LNCAP (cell line): ENCODE measurements at regions not wholly inside any gene's neighbourhood (a gene's known extent, or its start where the extent isn't known, plus 50 kb on each side); places are given as distances from the start of the nearest gene placed in this dataset.

Experiments
- TF ChIP-seq, protein P1 (sequence below): fragments of 450-650 bp; IDR thresholded peaks from 2 replicates; pipeline ENCODE4 v1.5.1; 2017; ENCODE audit warnings: mild to moderate bottlenecking

DNA sequence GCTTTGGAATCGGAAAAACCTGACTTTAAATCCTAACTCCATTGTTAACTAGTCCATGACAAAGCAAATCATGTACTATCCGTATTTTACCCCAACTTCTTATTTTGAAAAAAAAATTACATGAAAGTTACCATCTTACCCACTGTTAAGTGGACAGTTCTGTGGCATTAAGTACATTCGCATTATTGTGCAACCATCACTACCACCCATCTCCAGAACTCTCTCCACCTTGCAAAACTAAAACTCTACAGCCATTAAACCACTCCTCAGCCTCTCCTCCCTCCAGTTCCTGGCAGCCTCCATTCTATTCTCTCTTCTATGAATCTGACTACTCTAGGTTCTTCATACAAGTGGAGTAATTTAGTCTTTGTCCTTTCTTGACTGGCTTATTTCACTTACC lies 176.5 kb downstream of the USP12 start:
- TF ChIP-seq, protein P1, sequence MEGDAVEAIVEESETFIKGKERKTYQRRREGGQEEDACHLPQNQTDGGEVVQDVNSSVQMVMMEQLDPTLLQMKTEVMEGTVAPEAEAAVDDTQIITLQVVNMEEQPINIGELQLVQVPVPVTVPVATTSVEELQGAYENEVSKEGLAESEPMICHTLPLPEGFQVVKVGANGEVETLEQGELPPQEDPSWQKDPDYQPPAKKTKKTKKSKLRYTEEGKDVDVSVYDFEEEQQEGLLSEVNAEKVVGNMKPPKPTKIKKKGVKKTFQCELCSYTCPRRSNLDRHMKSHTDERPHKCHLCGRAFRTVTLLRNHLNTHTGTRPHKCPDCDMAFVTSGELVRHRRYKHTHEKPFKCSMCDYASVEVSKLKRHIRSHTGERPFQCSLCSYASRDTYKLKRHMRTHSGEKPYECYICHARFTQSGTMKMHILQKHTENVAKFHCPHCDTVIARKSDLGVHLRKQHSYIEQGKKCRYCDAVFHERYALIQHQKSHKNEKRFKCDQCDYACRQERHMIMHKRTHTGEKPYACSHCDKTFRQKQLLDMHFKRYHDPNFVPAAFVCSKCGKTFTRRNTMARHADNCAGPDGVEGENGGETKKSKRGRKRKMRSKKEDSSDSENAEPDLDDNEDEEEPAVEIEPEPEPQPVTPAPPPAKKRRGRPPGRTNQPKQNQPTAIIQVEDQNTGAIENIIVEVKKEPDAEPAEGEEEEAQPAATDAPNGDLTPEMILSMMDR: no peak

DNA sequence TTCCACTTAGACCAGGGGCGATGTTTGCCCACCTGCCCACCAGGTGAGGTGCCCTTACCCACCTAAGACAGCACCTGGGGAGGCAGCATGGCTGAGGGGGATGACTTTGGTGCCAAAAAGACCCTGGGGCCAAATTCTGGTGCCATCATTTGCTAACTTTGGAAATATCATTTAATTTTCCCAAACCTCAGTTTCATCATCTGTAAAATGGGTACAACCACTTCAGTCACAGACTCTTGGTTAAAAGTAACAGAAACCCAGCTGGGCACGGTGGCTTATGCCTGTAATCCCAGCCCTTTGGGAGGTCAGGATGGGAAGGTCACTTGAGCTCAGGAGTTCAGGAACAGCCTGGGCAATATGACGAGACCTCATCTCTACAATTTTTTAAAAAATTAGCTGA lies 177.8 kb downstream of the USP12 start:
- TF ChIP-seq, protein P1: no peak

DNA sequence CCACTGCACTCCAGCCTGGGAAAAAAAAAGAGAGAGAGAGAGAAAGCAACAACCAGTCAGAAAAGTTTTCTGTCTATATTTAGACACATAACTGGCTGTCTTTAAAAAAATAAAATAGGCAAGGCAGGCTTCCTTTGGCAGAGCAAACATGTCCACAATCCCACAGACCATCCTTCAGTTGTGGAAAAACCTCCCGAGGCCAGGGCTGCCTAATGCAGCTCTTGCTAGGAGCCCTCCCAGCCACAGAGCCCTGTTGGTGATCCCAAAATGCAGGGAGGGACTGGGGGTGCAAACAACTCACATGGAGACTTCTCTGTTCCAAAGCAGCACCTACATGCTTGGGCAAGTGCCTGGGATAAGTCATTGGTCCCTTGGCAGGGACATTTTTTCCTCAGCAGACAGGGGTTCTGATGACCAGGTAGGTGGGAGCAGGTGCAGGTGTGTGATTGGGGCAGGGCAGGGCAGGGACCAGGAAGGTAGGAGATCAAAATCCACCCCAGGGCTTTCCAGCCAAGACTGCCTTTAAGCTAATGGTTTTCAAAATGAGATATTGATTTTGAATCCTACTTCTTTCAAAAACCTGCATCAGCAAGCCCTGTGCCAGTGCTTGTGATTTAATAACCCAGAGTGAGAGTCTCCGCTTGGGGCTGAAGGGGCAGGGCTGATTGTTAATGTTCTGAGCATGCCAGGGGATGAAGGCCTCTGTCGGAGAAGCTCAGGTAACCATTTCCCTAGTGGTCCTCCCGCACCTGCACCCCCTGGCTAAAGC lies 178.5 kb downstream of the USP12 start:
- TF ChIP-seq, protein P1: no peak

DNA sequence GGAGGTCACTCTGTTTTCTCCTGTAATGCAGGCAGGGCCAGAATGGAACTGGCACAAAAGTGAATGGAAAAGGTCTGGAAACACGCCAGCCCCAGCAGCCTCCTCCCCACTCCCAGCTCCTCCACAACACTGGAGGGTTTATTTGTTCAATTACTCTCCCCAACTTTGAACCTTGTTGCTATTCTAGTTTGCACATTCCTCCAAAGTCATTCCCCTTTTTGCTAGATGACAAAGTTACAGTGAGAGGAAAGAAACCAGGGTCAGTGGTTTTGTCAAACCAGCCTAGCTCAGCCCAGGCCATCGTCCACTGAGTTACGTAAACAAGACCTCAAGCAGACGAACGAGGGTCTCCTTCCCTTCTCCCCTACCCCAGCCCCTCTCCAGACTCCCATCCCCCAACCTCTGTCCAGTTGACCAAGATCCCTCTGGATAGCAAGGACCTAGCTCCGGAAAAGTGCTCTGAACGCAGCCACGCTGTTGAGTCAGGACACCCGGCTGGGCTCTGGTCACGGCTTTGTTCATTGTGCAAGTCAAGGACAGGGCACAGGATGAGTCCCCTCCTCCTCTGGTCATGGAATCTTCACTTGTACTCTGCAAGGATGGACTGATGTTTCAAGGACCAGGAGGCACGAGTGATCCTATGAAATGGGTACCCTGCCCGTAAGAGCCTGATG lies 180.0 kb downstream of the USP12 start:
- TF ChIP-seq, protein P1: no peak

DNA sequence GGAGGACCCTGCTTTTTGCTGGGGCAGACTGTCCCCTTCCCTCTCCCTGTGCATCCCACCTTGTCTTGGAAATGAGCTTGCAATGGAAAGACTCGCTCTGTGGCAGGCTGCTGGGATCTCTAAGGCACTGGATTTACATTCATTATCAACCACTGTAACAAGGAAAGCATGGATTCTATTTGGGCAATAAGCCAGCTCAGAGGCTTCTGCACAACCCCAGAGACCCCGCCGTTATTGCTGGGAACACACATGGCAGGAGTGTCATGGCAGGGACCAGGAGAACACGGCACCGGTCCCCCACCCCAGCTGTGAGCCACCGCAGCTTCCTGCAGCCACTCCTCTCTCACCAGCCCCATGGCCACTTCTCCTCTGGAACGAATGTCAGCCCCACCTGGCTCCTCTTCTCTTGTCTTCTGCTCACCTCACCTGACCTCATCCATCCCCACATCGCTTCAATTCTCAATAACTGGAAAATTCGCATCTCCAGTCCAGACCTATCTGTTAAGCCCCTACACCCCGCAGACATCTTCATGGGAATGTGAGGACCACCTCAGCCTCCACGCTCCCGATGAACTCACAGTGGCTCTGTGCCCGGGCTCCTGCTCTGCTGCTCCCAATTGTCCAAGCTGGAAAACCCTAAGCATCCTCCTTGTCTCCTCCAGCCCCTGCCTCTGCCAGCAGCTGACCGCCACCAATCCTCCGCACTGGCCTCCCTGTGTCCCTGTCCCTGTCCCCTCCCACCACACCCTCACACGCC lies 181.5 kb downstream of the USP12 start:
- TF ChIP-seq, protein P1: no peak

DNA sequence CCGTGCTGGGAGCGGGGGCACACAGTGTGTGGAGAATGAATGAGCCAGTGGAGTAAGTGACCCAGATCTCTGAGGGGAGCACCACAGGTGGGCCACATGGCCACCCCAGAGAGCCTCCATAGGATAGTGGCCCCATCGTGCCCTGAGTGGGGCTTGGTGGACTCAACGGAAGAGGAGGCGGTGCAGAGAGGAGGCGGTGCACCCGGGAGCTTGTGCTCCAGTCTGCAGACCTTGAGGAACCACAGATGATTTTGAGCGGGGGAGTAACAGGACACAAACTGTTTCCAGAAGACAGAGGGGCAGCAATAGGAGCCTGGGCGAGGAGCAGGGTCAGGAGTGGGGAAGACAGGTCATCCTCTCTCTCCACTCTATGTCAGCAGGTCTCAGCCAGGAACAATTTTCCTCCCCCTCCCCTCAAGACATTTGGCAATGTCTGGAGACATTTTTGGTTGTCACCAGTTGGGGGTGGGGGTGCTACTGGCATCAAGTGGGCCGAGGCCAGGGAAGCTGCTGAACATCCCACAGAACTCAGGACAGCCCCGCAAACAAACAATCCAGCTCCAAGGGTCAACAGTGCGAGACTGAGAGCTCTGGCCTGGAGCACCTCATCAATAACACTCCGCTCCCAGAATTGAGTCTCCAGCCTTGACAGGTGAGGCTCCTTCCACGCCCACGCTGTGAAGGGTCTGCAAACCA lies 182.2 kb downstream of the USP12 start:
- TF ChIP-seq, protein P1: no peak

DNA sequence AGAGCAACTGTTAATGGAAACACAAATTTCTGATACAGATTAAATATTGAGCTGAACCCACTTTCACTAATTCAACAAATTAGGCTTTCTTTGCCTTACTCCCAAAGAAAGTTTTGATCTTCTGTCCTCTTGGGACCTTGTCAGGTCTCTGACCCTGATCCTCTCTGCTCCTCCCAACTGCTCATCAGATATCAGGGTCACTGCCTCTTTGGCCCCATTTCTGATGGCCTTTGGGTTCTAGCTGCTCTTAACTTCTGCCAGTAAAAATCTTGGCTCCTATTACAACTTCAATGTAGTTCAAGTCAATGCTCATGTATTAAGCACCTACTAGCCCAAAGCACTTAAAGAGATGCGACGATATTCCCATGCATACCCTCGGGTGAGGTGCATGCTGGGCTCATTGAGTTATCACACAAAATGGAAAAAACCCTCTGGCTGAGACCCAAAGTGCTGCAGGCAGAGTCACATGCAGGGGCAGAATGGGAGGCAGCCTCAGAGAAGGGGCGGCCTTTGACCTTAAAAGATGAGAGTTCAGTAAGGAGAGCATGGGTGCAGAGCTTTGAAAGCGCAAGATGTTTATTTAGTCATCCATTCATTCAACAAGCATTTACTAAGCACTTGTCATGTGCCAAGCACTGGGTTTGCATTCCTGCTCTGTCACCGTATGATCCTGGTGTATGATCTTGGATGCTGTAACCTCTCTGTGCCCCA lies 183.4 kb downstream of the USP12 start:
- TF ChIP-seq, protein P1: no peak
